Esophagus muscularis mucosa (tissue), 3 donors: ENCODE measurements at regions not wholly inside any gene's neighbourhood (a gene's known extent, or its start where the extent isn't known, plus 50 kb on each side); places are given as distances from the start of the nearest gene placed in this dataset.

Experiments
- CTCF ChIP-seq, 3 experiments: fragments of 200-600 bp in 2 of 3; fragments of 450-650 bp in 1 of 3; sonication (generic) in 2 of 3; IDR thresholded peaks; one replicate each; pipeline ENCODE4 v1.5.1; 2017 to 2019; ENCODE audit warnings: antibody characterized with exemption in 3 of 3, mild to moderate bottlenecking in 2 of 3, moderate library complexity in 1 of 3
- POLR2A ChIP-seq: fragments of 450-650 bp; IDR thresholded peaks from one replicate; pipeline ENCODE4 v1.6.1; 2017; ENCODE audit warnings: antibody characterized with exemption, moderate library complexity, mild to moderate bottlenecking, low read depth

GRCh38 chr13:72537395-72537780, 190.0 kb downstream of the MZT1 start:
- TF ChIP-seq CTCF (IDR thresholded peaks at IDR 0.05) (no peak), POLR2A (no peak)
